ENCODE measurements at regions not wholly inside any gene's neighbourhood (a gene's known extent, or its start where the extent isn't known, plus 50 kb on each side); places are given as distances from the start of the nearest gene placed in this dataset.
"Not testable (repeated sequence)": the region's sequence is repeated elsewhere in the genome, so short reads cannot be mapped to it uniquely, and the experiment has no call there.

DNA sequence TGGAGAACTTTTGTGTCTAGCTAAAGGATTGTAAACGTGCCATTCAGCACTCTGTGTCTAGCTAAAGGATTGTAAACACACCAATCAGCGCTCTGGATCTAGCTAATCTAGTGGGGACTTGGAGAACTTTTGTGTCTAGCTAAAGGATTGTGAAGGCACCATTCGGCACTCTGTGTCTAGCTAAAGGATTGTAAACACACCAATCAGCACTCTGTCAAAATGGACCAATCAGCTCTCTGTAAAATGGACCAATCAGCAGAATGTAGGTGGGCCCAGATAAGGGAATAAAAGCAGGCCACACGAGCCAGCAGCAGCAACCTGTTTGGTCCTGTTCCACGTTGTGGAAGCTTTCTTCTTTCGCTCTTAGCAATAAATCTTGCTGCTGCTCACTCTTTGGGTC, 98.4 kb upstream of the UBASH3B start:
- not testable (repeated sequence) for TF ChIP-seq CTCF (conservative IDR thresholded peaks at IDR 0.05; ENCODE audit: low read depth, low read length); MAFK (IDR thresholded peaks at IDR 0.05; ENCODE audit: low read depth, low read length); ELK1 (IDR thresholded peaks at IDR 0.05; ENCODE audit: borderline replicate concordance, low read depth, low read length); RAD21 (IDR thresholded peaks at IDR 0.05; ENCODE audit: low read length); POLR2A (IDR thresholded peaks at IDR 0.05; ENCODE audit: low read depth, low read length); MAZ (IDR thresholded peaks at IDR 0.05; ENCODE audit: borderline replicate concordance, low read depth, low read length); NFE2L2 (IDR thresholded peaks at IDR 0.05; ENCODE audit: low read depth, low read length); RFX5 (IDR thresholded peaks at IDR 0.05; ENCODE audit: low read depth, low read length); SMC3 (IDR thresholded peaks at IDR 0.05; ENCODE audit: low read depth, low read length); MXI1 (IDR thresholded peaks at IDR 0.05; ENCODE audit: borderline replicate concordance, low read depth, low read length); CEBPB (IDR thresholded peaks at IDR 0.05; ENCODE audit: low read depth, low read length); FOS (IDR thresholded peaks at IDR 0.05; ENCODE audit: low read depth, low read length)
